ENCODE measurements at regions not wholly inside any gene's neighbourhood (a gene's known extent, or its start where the extent isn't known, plus 50 kb on each side); places are given as distances from the start of the nearest gene placed in this dataset.

- no peak for TF ChIP-seq CTCF (IDR thresholded peaks at IDR 0.05)
- TF ChIP-seq ZFX (IDR thresholded peaks at IDR 0.05; ENCODE audit: borderline replicate concordance), result no peak
Observed at GRCh38 chr14:39592116-39592789, 160.0 kb upstream of the FBXO33 start.

Data from 22Rv1 (cell line).